K562 (cell line): ENCODE measurements at regions not wholly inside any gene's neighbourhood (a gene's known extent, or its start where the extent isn't known, plus 50 kb on each side); places are given as distances from the start of the nearest gene placed in this dataset.
A peak's percentile ranks its signal among the peaks of the same experiment; 100 is the strongest.

Experiments used
- CHCHD3 ChIP-seq: fragments of 250-450 bp; sonication (Bioruptor Pico); IDR thresholded peaks from 2 replicates; pipeline ENCODE4 v2.1.2; 2022; ENCODE audit warnings: mild to moderate bottlenecking
- DMBX1 ChIP-seq: fragments of 250-450 bp; sonication (Bioruptor Pico); IDR thresholded peaks from 2 replicates; pipeline ENCODE4 v1.8.0; 2022; ENCODE audit warnings: inconsistent platforms, mild to moderate bottlenecking, moderate library complexity, borderline replicate concordance
- GTF3C2 ChIP-seq: IDR thresholded peaks from 3 replicates; pipeline ENCODE4 v1.6.1; 2011; ENCODE audit warnings: borderline replicate concordance, mild to moderate bottlenecking, moderate library complexity; ENCODE audit not compliant: insufficient read length; ENCODE audit errors: extremely low read depth
- HEY1 ChIP-seq: fragments of 250-450 bp; sonication (Bioruptor Pico); IDR thresholded peaks from 2 replicates; pipeline ENCODE4 v1.5.0; 2020; ENCODE audit warnings: mild to moderate bottlenecking, moderate library complexity, borderline replicate concordance
- HIVEP1 ChIP-seq: fragments of 250-450 bp; sonication (Bioruptor Pico); IDR thresholded peaks from 2 replicates; pipeline ENCODE4 v1.4.0; 2020; ENCODE audit warnings: mild to moderate bottlenecking
- HMBOX1 ChIP-seq: sonication (generic); IDR thresholded peaks from 2 replicates; pipeline ENCODE4 v1.6.1; 2016
- HNRNPUL1 ChIP-seq: fragments of 200-400 bp; formaldehyde crosslinking; IDR thresholded peaks from 2 replicates; pipeline ENCODE4 v1.6.1; 2017; ENCODE audit warnings: low read length
- JUN ChIP-seq, 2 experiments: sonication (generic) in 1 of 2; formaldehyde crosslinking in 1 of 2; IDR thresholded peaks; 2 replicates each; pipeline versions ENCODE4 v1.6.1 to v1.8.0; 2012 to 2022; ENCODE audit warnings: borderline replicate concordance in 2 of 2, mild to moderate bottlenecking in 2 of 2, improper control_type of control experiment in 1 of 2, low read depth in 1 of 2, low read length in 1 of 2, missing genetic modification reagents in 1 of 2
- KAT2B ChIP-seq: IDR thresholded peaks from one replicate; pipeline ENCODE4 v1.6.1; 2012; ENCODE audit warnings: low read depth, mild to moderate bottlenecking, control low read depth, inconsistent platforms, low read length, moderate library complexity
- MCM7 ChIP-seq, 2 experiments: fragments of 450-650 bp; IDR thresholded peaks; 2 replicates each; pipeline ENCODE4 v1.6.1; 2016 to 2018
- NCOA4 ChIP-seq: fragments of 450-650 bp; IDR thresholded peaks from 2 replicates; pipeline ENCODE4 v1.6.1; 2018; ENCODE audit warnings: mild to moderate bottlenecking; ENCODE audit not compliant: partially characterized antibody
- NONO ChIP-seq, 2 experiments: fragments of 200-400 bp in 1 of 2; fragments of 450-650 bp in 1 of 2; formaldehyde crosslinking in 1 of 2; IDR thresholded peaks; 2 replicates each; pipeline ENCODE4 v1.6.1; 2017; ENCODE audit warnings: low read depth in 2 of 2, mild to moderate bottlenecking in 2 of 2, moderate library complexity in 2 of 2, low read length in 1 of 2
- PTBP1 ChIP-seq: fragments of 200-400 bp; formaldehyde crosslinking; IDR thresholded peaks from 2 replicates; pipeline ENCODE4 v1.6.1; 2017; ENCODE audit warnings: low read depth, low read length
- SAFB2 ChIP-seq: fragments of 200-400 bp; formaldehyde crosslinking; IDR thresholded peaks from 2 replicates; pipeline ENCODE4 v1.6.1; 2018; ENCODE audit warnings: borderline replicate concordance, low read length, low read depth, moderate library complexity; ENCODE audit not compliant: severe bottlenecking
- ZBTB49 ChIP-seq: sonication (generic); formaldehyde crosslinking; IDR thresholded peaks from 2 replicates; pipeline ENCODE4 v1.8.0; 2022; ENCODE audit warnings: missing genetic modification reagents, mild to moderate bottlenecking, borderline replicate concordance
- ZKSCAN3 ChIP-seq: fragments of 250-450 bp; sonication (Bioruptor Pico); IDR thresholded peaks from 2 replicates; pipeline ENCODE4 v1.4.0; 2020
- ZNF324 ChIP-seq: fragments of 250-450 bp; sonication (Bioruptor Pico); IDR thresholded peaks from 2 replicates; pipeline ENCODE4 v1.4.0; 2020; ENCODE audit warnings: mild to moderate bottlenecking
- ZNF431 ChIP-seq: sonication (generic); formaldehyde crosslinking; IDR thresholded peaks from 2 replicates; pipeline ENCODE4 v1.8.0; 2022; ENCODE audit warnings: mild to moderate bottlenecking, missing genetic modification reagents
- ZNF512 ChIP-seq: IDR thresholded peaks from 2 replicates; pipeline ENCODE4 v1.6.1; 2016; ENCODE audit warnings: missing genetic modification characterization, missing compliant biosample characterization
- ZNF57 ChIP-seq: fragments of 450-650 bp; formaldehyde crosslinking; IDR thresholded peaks from 2 replicates; pipeline ENCODE4 v1.4.0; 2020; ENCODE audit warnings: mild to moderate bottlenecking, moderate library complexity
- ZNF717 ChIP-seq: fragments of 250-450 bp; sonication (Bioruptor Pico); IDR thresholded peaks from 2 replicates; pipeline ENCODE4 v1.5.0; 2021

- TF ChIP-seq JUN (IDR thresholded peaks at IDR 0.05; ENCODE audit: borderline replicate concordance, low read depth, low read length), result peak; percentile 76; the same call in 1 of the 2 replicates
- no peak for TF ChIP-seq JUN (CRISPR knock-in tag; IDR thresholded peaks at IDR 0.05; ENCODE audit: borderline replicate concordance)
- no peak for TF ChIP-seq ZNF324 (CRISPR knock-in tag)
- peak; percentile 79 for TF ChIP-seq DMBX1
- TF ChIP-seq HNRNPUL1, result no peak
- no peak for TF ChIP-seq CHCHD3 (CRISPR knock-in tag)
- TF ChIP-seq KAT2B, result no peak
- no peak for TF ChIP-seq MCM7 (IDR thresholded peaks at IDR 0.05)
- TF ChIP-seq SAFB2, result no peak
- TF ChIP-seq ZNF512 (tag), result no peak
- no peak for TF ChIP-seq ZBTB49
- no peak for TF ChIP-seq NCOA4
- no peak for TF ChIP-seq ZNF57 (CRISPR knock-in tag)
- TF ChIP-seq HIVEP1, result no peak
- 0 out of 4 replicates have a peak, but pooled peaks of 1 of the 2 experiments have one; percentile 53 for TF ChIP-seq NONO (IDR thresholded peaks at IDR 0.05; ENCODE audit: low read depth in 2 of 2, low read length in 1 of 2)
- peak; percentile 79 for TF ChIP-seq HMBOX1
- no peak for TF ChIP-seq GTF3C2
- TF ChIP-seq ZNF717 (CRISPR knock-in tag), result no peak
- TF ChIP-seq ZKSCAN3 (CRISPR knock-in tag), result no peak
- TF ChIP-seq ZNF431 (CRISPR knock-in tag), result no peak
- TF ChIP-seq HEY1 (CRISPR knock-in tag), result no peak
- no peak for TF ChIP-seq PTBP1
These were observed 294.8 kb upstream of the KLF4 start (continued) for GRCh38 chr9:107784235-107784958.
